GM18951 (cell line): ENCODE measurements at regions not wholly inside any gene's neighbourhood (a gene's known extent, or its start where the extent isn't known, plus 50 kb on each side); places are given as distances from the start of the nearest gene placed in this dataset.

ENCODE experiments used
- POLR2A ChIP-seq: IDR thresholded peaks from 4 replicates; pipeline ENCODE4 v1.6.1; 2011; ENCODE audit warnings: mild to moderate bottlenecking; ENCODE audit not compliant: insufficient read length, insufficient read depth; ENCODE audit errors: extremely low read depth
- in situ Hi-C: fragments of 300-500 bp; cut with MboI; formaldehyde crosslinking; loops from one replicate; pipeline ENCODE4 v1.12.0; 2022; ENCODE audit warnings: low sequenced_read_pairs, mixed read lengths, inconsistent platforms; ENCODE audit not compliant: unreplicated experiment

GRCh38 chr7:46035166-46035565 lies 114.1 kb upstream of the IGFBP3 start:
- in situ Hi-C loops: no loop called here
- TF ChIP-seq POLR2A: no peak

- TF ChIP-seq POLR2A: no peak
- in situ Hi-C loops: no loop called here
These were observed 113.1 kb upstream of the IGFBP3 start for GRCh38 chr7:46034056-46034768.

DNA sequence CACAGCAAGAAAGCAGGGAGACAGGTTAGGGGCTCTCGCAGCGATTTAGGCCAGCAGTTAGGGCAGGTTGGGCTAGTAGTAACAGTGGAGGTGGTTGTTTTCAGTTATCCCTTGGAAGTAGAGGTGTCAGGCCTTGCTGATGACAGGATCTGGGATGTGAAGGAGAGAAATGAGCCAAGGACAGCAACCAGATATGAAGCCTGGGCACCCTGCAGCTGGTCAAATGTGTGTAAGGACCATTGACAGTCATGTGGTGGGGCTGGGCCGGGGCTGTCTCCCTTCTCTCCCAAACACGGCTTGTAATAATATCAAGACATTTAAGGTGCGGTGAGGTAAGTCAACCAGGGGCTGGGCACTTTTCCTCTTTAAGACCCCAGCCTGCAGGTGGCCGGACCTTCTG lies 112.5 kb upstream of the IGFBP3 start:
- in situ Hi-C loops: no loop called here
- TF ChIP-seq POLR2A: no peak

- in situ Hi-C loops: no loop called here
- TF ChIP-seq POLR2A: no peak
These were observed 111.9 kb upstream of the IGFBP3 start for GRCh38 chr7:46032942-46033341.

- TF ChIP-seq POLR2A: no peak
- in situ Hi-C loops: no loop called here
These were observed 111.3 kb upstream of the IGFBP3 start for GRCh38 chr7:46032353-46032752.

DNA sequence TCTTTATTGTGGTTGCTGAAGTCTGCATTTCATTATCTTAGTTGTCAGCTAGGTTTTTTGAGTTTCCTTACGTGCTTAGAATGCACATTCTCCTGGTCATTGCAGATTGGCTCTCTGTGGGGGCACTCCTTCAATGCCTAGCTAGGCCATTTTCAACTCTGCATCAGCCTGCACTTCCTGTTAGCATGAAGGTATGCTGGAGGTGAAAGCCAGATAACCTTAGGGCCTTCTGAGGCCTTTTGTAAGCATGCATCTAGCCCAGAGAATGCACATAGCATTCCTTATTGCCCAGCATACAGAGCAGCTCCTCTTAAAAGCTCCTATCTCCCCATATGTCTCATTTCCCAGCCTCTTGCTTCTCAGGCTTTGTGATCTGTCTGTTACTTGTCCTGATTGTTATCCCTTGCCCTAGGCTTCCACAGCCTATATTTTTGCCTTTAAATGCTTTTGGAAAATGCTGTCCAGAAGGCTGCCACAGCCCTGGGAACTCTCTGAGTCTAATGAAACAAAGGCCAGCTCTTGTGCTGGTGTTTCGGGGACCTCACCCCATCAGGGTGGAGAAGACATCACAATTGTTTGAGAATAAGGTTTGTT lies 108.1 kb upstream of the IGFBP3 start:
- TF ChIP-seq POLR2A: no peak
- in situ Hi-C loops: no loop called here

DNA sequence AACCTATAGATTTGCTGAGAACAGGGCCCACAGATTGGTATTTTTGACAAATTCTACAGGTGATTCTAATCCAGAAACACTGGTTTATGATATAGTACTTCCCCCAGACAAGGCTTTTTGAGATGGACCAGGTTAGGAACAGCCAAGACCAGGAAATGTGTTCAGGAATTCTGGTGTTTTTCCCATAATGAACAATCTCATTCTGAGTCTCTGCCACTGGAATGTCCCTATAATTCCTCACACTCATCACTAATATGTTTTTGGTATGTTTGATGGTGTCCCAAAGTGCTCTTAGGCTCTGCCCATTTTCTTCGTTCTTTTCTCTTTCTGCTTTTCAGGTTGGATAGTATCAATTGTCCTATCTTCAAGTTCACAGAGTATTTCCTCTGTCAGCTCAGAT lies 107.2 kb upstream of the IGFBP3 start:
- no peak for TF ChIP-seq POLR2A
- in situ Hi-C loops: no loop called here

GRCh38 chr7:46026741-46027140 lies 105.7 kb upstream of the IGFBP3 start:
- in situ Hi-C loops: no loop called here

DNA sequence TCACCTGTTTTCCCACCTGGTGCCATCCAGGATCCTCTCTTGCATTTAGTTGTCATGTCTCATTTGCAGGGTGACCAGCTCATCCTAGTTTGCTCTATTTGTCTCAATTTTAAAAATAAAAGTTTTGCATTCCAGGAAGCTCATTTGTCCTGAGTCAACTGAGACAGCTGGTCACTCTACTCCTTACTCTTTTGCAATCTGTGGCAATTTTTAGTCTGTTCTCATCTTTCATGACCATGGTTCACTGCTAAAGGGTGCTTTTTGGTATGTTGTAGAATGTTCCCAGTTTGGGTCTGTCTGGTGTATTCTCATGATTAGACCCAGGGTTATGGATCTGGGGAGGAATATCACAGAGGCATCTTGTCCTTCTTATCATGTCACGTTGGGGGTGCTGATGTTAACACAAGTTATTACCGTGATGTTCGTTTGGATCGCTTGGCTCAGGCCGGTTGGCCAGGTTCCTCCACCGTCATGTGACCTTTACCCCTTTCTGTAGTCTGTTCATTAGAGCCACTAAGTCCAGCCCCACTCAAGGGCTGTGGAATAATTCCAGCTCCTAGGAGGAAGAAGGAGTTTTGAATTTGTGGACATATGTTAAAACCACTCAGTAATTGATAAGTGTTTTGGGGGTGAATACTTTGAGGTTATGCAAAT lies 103.3 kb upstream of the IGFBP3 start:
- TF ChIP-seq POLR2A: no peak
- in situ Hi-C loops: no loop called here

More at GRCh38 chr7:46026741-46027140, 105.7 kb upstream of the IGFBP3 start:
- no peak for TF ChIP-seq POLR2A

GRCh38 chr7:46022397-46022796 lies 101.3 kb upstream of the IGFBP3 start:
- in situ Hi-C loops: no loop called here
- no peak for TF ChIP-seq POLR2A

DNA sequence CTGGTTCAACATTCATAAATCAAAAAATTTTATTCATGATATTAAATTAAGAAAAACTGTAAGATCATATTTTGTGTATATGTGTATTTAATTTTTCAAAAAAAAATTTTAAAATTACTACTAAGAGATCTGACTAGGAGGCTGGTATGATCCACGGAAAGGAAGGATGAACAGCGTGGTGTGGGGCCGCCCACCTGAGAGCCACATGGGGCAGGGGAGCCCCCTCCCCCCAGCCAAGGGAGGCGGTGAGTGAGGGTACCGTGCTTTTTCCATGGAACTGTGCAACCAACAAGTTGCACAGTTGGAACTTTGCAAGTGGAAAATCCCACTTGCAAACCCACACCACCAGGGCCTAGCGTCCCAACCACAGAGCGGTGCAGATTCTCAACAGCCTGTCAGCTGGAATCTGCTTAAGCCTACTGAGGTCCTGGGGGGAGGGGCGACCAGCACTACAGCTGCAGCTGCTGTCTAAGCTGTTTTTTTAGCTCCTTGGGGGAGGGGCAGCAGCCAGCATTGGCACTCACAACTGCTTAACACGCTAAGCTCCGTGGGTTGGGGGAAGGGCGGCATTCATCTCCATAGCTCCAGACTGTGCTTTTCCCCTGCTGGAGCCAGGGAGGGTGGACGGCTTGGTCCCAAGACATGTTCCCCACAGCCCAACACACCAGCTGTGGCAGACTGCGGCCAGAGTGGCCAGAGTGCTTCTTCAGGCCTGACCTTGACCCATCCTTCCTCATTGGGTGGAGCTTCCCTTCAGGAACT lies 94.2 kb upstream of the IGFBP3 start:
- TF ChIP-seq POLR2A: no peak
- in situ Hi-C loops: no loop called here

DNA sequence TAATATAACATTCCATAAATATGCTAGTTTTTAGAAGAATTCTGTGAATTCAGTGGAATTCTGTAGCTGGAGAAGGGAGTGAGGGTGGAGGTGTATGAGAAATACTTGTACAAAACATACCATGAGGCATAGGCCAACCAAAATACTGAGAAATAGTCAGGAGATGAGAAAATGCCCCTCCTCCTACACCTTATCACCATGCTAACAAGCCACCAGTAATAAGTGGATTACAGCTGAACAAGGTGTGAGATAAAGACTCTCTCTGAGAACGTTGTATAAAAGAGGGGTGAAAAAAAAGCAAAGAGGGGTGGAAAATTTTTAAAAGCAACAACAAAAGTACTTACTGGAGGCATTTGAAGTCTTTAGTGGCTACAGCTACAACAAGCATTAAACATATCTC lies 90.4 kb upstream of the IGFBP3 start:
- in situ Hi-C loops: no loop called here
- TF ChIP-seq POLR2A: no peak

- no peak for TF ChIP-seq POLR2A
- in situ Hi-C loops: no loop called here
These were observed 90.0 kb upstream of the IGFBP3 start for GRCh38 chr7:46011059-46011458.
